Panc1 (cell line): ENCODE measurements at regions not wholly inside any gene's neighbourhood (a gene's known extent, or its start where the extent isn't known, plus 50 kb on each side); places are given as distances from the start of the nearest gene placed in this dataset.

Experiments used
- POLR2AphosphoS5 ChIP-seq: IDR thresholded peaks from 2 replicates; pipeline ENCODE4 v1.6.1; 2012; ENCODE audit warnings: mild to moderate bottlenecking, low read depth, low read length, moderate library complexity
- REST ChIP-seq, 2 experiments: IDR thresholded peaks; 2 replicates each; pipeline ENCODE4 v1.6.1; 2011 to 2012; ENCODE audit warnings: low read depth in 2 of 2, control low read depth in 1 of 2, low read length in 1 of 2, mild to moderate bottlenecking in 1 of 2, moderate library complexity in 1 of 2; ENCODE audit not compliant: insufficient read depth in 1 of 2
- TCF7L2 ChIP-seq: IDR thresholded peaks from 2 replicates; pipeline ENCODE4 v1.6.1; 2011; ENCODE audit warnings: mild to moderate bottlenecking, low read depth, low read length, inconsistent platforms
- TF ChIP-seq, protein P1 (sequence below): fragments of 450-650 bp; IDR thresholded peaks from 2 replicates; pipeline ENCODE4 v1.5.1; 2017; ENCODE audit warnings: mild to moderate bottlenecking

- TF ChIP-seq, protein P1, sequence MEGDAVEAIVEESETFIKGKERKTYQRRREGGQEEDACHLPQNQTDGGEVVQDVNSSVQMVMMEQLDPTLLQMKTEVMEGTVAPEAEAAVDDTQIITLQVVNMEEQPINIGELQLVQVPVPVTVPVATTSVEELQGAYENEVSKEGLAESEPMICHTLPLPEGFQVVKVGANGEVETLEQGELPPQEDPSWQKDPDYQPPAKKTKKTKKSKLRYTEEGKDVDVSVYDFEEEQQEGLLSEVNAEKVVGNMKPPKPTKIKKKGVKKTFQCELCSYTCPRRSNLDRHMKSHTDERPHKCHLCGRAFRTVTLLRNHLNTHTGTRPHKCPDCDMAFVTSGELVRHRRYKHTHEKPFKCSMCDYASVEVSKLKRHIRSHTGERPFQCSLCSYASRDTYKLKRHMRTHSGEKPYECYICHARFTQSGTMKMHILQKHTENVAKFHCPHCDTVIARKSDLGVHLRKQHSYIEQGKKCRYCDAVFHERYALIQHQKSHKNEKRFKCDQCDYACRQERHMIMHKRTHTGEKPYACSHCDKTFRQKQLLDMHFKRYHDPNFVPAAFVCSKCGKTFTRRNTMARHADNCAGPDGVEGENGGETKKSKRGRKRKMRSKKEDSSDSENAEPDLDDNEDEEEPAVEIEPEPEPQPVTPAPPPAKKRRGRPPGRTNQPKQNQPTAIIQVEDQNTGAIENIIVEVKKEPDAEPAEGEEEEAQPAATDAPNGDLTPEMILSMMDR: no peak
- TF ChIP-seq POLR2AphosphoS5 (no peak), TCF7L2 (no peak), REST (IDR thresholded peaks at IDR 0.05; ENCODE audit: insufficient read depth in 1 of 2, low read depth in 2 of 2, low read length in 1 of 2) (no peak)
Observed at GRCh38 chr13:88395804-88396203, 724.6 kb downstream of the SLITRK5 start.
